RPMI8226 (cell line): ENCODE measurements at regions not wholly inside any gene's neighbourhood (a gene's known extent, or its start where the extent isn't known, plus 50 kb on each side); places are given as distances from the start of the nearest gene placed in this dataset.
"Not testable (repeated sequence)": the region's sequence is repeated elsewhere in the genome, so short reads cannot be mapped to it uniquely, and the experiment has no call there.

Source experiments
- DNase-seq: peaks from one replicate; pipeline ENCODE4 v3.0.0-alpha.2; 2015

DNA sequence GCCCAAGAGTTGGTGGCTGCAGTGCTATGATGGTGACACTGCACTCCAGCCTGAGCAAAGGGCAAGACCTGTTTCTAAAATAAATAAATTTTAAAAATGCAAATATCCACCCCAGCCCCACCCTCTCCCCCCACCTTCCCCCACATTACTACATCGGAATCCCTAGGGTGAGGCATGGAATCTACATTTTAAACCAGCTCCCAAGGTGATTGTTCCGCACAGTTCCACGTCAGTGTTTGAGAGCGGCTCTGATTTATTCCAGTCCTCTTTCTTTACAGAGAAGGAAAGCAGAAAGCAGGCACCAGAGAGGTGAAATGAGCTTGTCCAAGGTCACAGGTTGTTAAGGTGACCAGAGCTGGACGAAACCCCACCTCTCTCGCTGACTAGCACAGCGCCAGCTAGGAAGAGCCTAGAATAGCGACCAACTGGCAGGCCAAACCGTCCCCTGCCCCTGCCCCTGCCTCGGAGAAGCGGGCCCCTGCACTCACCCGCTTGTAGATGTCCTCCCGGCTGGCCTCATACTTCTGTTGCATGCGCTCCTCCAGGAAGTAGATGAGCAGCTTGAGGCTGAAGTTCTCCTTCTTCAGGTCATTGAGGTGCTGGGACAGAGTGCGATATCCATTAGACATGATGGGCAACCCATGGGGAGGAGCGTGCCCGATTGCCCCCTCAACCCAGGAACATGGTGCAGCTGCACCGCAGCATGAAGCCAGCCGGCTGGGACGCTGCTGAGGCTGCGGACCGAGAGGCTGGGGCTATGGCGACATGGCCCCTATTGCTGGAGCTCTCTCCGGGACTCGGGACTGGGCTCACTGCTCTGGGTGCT lies 103.7 kb upstream of the NBPF26 start:
- DNase-seq = not testable (repeated sequence)

DNA sequence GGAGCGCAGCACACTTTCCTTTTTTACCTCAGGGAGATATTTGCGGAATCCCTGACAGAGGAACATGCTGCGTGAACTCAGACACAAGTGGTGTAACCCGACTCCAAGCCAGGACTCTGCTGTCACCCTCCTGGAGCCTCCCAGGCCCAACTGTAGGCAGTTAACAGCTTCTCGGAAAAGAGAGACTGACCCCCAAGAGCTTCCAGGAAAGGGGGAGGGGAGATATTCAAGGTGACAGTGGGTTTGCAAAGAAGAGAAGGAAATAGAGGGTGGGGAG lies 103.1 kb upstream of the NBPF26 start:
- not testable (repeated sequence) for DNase-seq

DNA sequence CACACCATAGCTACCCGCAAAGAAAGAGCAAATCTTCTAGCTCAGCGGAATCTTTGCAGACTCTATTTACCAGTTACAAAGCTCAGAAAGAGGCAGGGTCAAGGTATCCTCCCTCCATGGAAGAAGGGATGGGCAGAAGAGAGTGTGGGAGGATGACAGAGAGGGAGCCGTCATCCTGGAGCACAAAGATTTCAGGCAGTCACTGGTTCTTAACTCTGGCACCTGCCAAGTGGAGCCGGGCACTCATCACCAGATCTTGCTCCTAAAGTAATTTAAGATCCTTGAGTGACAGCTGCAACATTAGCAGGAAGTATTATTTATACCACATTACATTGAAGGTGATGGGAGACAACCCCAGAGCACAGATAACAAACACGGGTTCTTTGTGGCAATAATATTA lies 102.5 kb upstream of the NBPF26 start:
- DNase-seq = not testable (repeated sequence)

DNA sequence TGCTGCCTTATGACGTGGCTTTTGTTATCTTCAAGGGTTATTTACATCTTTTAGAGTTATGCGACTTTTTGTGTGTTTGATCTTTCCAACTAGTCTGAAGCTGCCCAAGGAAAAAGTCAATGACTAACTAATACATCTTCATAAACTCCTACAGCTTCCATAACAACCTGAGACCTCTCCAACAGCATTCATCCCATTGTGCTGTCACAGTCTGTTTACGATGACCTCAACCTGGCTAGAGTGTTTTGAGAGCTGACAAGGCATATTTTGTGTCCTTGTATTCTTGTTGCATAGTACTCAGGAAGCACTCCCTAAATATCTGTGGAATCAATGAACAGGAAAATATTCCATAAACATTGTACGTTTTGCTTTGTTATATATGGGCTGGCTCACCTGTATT lies 100.2 kb upstream of the NBPF26 start:
- DNase-seq = not testable (repeated sequence)

DNA sequence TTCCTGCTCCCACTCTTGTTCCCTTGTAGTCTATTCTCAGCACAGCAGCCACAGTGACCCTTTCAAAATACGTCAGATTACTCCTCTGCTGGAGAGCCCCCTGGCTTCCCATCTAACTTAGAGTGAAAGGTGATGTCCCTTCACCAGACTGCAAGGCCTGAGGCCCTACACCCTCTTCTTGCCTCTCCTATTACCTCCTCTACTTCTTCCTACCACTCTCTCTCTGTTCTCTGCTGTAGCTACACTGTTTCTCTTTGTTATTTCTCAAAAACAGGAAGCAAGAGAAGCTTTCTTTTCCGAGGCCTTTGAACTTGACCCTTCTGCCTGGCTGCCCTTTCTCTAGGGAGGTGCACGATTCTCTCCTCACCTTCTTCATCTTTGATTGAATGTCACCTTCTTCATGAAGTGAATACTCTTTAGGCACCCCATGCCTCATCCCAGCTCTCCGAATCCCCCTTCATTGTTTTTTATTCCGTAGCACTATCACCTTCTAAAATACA lies 99.1 kb upstream of the NBPF26 start:
- peak; percentile 4 for DNase-seq

DNA sequence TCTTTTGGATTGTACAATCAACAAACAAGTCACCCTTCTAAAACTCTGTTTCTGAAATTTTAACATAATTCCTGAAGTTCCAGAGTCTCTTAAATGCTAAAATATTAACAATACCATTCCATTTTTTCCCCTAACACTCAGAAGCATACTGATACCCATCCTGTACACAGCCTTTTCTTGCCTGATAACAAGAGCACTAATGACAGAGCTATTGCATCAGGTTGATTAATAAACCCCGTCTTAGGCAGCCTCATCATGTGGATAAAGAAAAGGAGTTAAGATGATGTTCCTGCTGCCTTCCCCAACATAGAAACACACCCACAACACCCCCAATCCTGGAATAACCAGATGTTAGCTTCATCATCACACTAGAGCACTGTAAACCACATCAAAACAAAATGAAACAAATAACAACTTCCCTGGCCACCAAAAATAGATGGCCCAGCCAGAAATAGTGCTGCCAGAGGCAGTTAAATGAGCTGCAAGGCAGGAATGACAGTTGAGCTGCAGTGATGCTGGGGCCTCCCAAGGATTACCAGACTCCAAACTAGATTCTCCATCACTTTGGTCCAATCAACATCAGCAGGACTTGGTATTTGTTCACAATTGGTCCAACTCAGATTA lies 93.8 kb upstream of the NBPF26 start:
- DNase-seq = not testable (repeated sequence)

DNA sequence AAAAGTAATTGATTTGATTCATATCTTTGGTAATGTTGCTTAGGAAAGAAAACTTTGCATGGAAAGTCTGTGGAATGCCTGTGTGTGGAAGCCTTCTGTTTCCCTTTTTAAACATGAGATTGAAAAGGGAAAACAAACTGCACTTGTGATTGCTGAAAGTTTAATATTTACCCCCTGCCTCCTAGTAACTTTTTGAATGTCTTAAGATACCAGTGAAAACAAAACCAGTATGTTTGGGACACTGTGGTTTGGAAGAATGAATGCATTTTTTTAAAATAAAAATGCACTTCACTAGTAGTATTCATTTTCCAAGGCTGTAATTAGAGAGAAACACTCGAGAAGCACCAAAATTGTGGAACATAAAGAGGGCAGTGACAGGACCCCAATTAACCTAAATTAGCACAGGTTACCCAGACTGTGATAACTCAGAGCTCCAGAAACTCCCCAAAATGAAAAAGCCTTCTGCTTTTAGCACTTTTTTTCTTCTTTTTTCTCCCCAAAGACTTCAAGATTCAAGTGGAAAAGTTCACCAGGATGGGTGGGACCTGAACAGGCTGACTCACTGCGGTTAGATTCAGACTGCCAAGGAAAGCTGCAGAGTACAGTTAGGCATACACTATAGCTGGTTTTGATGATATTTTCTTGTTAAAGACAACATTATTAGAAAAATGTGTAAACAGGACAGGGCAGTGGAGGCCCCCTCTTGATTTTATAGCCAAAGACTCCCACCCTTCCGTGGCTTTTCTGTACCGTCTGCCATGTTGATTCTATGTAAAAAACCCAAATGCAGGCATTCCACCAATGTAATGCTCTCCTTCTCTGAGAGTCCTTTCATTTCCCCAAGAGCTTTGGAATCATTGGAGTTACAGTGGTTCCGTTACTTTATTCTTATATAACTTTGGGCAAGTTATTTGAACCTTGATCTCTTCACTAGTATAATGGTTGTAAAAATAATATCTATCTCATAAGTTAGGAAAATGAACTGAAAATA lies 88.6 kb upstream of the NBPF26 start:
- not testable (repeated sequence) for DNase-seq

DNA sequence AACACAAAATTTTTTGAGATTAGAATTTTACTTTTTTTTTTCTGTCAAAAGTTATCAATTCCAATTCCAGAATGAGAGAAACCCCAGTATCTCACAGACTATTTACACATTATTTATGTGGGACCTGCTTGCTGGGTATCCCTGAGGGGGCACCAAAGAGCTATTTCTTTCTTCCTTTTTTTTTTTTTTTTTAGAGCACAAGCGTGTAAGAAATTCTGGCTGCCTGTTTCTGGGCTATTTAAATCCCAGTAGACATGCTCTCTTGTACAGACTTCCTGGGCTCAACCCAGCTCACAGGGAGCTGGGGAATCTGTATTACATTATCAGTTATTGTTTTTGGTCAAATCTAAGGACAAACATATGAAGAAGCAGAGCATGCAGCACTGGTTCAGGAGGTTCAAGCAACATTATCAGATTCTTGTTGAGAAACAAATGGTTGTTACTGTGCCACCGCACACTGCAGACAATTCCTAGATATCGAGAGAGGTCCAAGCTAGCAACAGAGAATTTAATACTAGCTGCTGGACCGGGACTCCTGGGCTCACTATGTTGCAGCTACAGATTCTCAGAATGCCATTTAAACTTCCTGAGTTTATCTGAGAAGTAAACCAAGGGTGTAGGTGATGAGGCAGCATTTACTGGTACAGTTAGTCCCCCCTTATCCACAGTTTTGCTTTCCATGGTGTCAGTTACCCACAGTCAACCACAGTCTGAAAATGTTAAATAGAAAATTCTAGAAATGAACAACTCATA lies 83.3 kb upstream of the NBPF26 start:
- not testable (repeated sequence) for DNase-seq

DNA sequence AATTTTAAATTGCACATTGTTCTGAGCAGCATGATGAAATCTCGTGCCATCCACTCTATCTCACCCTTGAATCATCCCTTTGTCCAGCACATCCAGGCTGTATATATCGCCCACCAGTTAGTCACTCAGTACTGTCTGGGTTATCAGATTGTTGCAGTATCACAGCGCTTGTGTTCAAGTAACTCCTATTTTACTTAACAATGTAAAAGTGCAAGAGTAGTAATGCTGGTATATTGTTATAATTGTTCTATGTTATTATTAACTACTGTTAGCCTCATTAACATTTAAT lies 82.8 kb upstream of the NBPF26 start:
- DNase-seq = not testable (repeated sequence)

DNA sequence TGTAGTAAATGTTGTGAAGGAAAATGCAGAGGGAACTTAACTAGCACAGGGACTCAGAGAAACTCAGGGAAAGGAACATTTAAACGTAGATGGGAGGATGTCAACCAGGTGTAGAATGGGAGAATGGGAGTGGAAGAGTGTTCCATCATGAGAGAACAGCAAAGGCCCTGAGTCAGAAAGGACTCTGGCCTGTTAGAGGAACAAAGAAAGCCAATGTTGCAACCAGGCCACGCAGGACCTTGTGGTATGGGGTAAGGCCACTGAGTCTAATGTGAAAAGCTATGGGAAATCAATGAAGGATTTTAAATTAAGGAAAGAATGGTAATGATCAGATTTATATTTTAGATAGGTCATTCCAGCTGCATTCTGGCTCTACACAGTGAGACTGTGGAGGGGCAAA lies 76.6 kb upstream of the NBPF26 start:
- not testable (repeated sequence) for DNase-seq

DNA sequence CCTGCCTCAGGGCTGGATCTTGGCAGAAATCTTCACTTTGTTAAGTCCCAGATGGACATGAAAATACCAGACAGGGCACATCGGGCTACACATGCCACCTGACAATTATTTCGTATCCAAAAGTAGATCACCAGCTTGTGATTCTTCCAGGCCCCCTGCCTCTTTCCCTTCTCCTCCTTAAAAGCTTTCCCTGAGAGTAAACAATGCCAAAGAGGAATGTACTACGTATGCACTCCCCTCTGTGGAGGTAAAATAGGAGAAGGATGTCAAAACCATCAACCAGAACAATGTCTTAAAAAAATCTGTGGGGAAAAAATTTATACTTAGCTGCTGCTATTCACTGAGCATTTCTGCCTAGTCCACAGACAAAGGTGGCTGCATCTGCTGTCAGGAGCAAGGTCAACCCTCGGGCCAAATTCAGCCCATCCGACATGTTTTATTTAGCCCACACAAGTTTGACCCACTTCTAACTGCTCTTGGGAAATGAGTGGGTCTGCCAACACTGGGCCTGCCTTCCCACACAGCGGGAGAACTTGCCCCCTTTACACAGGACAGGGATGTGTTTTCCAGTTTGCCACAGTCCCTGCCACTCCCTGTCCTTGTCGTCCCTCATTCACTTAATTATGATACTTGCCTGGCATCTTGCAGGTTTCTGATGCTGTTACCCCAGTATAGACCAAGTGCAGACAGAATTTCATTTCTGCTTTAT lies 74.7 kb upstream of the NBPF26 start:
- not testable (repeated sequence) for DNase-seq

DNA sequence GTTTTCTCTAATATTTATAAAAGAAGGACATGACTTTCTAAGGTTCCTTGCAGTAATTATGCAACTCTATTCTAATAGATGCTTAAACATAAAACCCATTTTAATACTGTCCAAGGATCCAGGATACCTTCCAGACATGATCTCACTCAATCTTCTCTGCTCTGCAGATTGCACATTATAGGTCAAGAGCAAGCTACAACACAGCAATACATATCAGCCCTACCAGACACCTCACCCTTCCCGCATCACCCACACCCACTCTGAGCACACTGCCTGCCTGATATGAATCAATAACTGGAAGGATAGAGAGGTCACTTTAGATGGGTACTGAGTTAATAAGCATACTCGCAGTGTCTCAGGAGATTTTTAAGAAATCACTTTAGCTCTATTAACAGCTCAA lies 74.0 kb upstream of the NBPF26 start:
- DNase-seq = not testable (repeated sequence)

DNA sequence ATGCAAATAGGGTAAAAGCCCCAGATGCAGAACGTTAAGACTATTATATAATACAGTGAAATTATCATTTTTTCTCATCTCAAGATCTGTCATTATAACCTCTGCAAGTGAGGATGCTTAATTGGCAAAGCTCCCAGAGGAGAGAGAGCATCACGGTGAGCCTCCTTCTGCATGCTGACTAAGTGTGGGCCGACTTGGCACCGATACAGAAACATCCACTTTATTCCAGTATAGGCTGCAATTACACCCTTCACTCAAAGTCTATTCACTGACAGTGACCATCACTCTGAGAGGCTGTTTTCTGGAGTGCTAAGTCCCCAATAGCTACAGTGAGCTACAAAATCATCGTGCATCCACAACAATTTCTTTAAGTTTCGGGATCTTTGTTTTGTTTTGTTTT lies 69.6 kb upstream of the NBPF26 start:
- DNase-seq = not testable (repeated sequence)

DNA sequence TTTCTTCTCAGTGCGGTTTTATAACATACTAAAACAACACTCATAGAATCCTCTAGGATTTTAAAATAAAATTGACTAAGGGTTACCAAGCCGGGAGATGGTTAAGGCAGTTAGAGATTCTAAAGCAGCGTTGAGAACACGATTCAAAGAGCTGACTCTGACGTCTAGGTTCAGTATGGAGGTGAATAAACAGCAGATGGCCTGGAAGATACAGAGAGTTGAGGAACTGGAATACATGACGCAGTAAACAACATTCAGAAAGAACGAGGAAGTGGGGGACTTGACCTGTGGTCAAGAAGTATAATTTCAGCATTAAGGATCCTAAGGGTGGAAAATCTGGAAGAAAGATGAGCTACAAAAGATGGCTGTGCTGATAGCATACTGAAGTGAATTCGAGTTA lies 68.4 kb upstream of the NBPF26 start:
- not testable (repeated sequence) for DNase-seq

DNA sequence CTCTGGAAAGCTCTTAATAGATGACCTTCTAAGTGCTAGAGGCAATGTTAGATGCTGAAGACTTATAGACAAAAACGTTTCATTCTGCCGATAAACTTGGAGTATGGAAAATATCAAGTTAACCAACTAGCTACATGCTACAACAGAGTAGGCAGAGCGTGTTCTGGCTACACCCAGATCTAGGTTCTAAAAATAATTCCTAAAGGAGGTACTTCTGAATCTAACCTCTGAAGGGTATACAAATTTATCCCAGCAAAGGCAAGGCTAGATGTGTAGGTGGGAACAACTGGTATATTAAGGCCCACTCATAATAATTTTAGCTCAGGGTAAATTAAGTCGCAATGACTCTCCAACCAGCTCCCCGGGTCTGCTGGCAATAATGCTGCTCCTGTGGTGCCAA lies 67.6 kb upstream of the NBPF26 start:
- DNase-seq = not testable (repeated sequence)

DNA sequence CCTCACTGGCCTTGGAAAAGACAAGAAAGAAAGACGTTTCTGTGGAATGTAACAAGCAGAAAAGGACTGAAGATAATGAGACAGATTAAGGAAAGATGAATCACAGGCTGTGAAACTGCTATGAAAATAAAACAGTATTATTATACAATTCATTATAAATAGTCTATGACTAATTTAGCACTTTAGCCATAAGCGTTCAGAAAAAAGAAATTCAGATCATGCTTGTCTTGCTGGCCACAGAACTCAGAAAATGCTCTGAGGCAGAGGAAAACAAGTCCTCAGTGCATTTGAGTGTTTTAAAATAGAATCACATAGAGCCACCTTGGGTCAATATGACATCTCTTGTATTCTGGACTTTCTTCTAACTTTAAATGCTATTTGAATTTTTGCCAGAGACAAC lies 65.9 kb upstream of the NBPF26 start:
- DNase-seq = not testable (repeated sequence)

DNA sequence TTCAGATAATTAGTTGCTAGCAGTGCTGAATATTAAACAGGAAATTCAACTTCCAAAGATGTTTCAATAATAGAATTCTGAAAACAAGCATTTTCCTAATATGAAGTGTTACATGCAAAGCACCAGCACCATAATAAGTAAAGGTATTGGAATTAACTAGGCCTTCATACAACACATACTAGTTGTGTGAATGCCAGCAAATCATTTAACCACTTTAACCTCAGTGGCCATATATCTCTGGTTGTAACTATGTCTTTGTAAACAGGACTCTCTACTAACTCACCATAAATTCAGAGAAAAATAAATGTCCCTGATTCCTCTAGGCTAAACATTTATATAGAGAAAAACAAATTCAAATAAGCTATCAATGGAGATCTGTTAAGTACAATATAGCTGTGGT lies 65.1 kb upstream of the NBPF26 start:
- not testable (repeated sequence) for DNase-seq

DNA sequence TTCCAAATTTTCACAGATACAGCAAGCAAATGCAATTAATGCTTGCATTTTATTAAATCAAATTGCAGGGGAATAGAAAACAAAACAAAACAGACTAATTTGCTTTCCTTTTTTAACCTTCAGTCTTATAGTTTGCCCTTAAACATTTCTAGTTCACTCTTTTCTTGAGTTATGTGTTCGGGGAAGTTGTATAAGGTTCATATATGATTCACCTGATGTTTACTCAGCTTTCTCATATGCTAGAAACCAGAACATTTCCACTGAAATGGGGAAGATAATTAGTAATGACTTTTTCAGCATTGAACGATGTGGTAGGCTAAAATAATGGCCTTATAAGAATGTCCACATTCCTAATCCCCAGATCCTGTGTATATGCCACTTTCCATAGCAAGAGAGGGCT lies 64.6 kb upstream of the NBPF26 start:
- DNase-seq = not testable (repeated sequence)

DNA sequence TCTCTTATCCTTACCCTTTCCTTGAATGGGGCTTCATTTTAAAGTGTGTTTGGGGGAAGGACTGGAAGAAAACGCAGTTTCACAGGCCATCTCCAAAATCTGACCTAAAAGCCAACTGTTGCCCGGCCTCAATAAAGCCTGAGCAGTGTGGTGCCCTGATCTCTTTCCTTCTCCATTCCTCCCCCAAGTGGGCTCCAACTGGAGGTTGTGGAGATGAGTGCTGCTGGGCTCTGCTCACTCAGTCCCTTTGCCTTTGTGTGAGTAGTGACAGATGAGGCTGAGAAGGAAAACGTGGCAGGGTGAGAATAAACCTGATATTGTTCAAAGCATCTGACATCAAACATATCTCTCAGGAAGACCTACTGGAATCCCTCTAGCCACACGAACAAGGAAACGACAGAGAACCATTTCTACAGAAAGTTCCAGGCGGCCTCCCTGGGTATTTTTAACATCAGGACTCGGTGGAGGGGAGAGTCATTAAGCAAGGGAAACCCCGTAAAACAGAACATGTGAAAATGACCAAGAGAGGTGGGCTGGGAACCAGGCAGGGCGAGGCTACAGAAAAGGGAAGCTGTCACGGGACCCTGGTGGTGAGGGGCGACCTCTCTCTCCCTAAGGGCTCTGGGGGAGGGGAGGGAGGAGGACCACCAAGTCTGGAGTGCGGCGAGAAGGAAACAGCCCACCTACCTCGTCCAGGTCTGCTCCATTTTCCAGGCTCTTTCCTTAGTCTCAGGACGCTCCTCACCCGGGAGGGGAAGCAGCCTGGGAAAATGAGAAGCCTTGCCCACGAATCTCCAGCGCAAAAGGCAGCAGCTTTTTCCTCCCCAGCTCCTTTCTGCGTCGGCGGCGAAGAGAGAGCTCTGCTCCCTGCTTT lies 59.1 kb upstream of the NBPF26 start:
- DNase-seq = not testable (repeated sequence)

DNA sequence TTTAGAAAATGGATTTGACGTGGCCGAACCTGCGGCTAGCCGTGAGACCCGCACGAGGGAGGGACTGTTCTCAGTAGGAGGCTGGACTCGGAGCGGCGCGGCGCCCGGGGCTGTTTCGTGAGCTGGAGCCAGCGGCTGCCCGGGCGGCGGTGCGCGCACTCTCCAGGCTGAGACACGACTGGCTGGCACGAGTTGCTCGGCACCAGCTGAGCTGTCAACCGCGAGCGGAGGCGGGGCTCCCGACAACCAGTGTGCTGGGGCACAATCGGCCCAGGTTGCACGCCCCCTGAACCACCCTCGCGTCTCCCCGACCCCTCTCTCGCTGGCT lies 58.5 kb upstream of the NBPF26 start:
- not testable (repeated sequence) for DNase-seq

DNA sequence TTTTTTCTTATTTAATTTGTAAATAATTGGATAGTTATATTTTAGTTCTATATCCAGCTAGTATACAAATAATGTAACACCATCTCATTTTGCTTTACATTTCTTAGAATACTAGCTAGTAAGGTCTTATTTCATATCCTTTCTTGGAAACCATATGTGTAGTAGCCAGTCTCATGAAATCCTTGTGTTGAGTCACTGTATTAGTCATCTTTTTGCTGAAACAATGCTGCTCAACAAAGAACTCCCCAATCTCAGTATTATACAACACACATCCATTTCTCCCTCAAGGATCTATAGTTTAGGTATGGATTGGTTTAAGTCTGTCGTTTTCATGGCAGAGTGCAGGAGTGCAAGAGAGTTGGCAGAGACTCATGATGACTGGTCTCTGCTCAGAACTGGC lies 55.6 kb upstream of the NBPF26 start:
- DNase-seq = not testable (repeated sequence)
